Lung microvascular endothelial cell (primary cell): ENCODE measurements at regions not wholly inside any gene's neighbourhood (a gene's known extent, or its start where the extent isn't known, plus 50 kb on each side); places are given as distances from the start of the nearest gene placed in this dataset.

Source experiments
- DNase-seq, 2 donors: peaks; one replicate each; pipeline versions ENCODE4 v3.0.0 to v3.0.0-alpha.2; 2010; ENCODE audit warnings: low read depth in 2 of 2

- no peak for DNase-seq
These were observed 276.7 kb downstream of the DSEL start for GRCh38 chr18:67239826-67240225.

GRCh38 chr18:67232991-67233390, 283.5 kb downstream of the DSEL start:
- DNase-seq = no peak

- peak; percentile 85 to 91 for DNase-seq
These were observed 284.1 kb downstream of the DSEL start for GRCh38 chr18:67232406-67232805.

GRCh38 chr18:67222887-67223286, 293.6 kb downstream of the DSEL start:
- no peak for DNase-seq

- DNase-seq = peak in 1 of 2 donors; percentile 10
These were observed 296.7 kb downstream of the DSEL start for GRCh38 chr18:67219821-67220220.

GRCh38 chr18:67218556-67218955, 298.0 kb downstream of the DSEL start:
- DNase-seq = no peak

- DNase-seq = peak; percentile 69 to 83
These were observed 298.9 kb downstream of the DSEL start for GRCh38 chr18:67217551-67218166.

- DNase-seq = no peak
These were observed 299.7 kb downstream of the DSEL start for GRCh38 chr18:67216846-67217245.

- DNase-seq = no peak
These were observed 300.8 kb downstream of the DSEL start for GRCh38 chr18:67215686-67216085.

- DNase-seq = no peak
These were observed 304.9 kb downstream of the DSEL start for GRCh38 chr18:67211646-67212045.

GRCh38 chr18:67200665-67201064, 315.9 kb downstream of the DSEL start:
- DNase-seq = no peak

- DNase-seq = peak; percentile 62 to 78
These were observed 316.4 kb downstream of the DSEL start for GRCh38 chr18:67199993-67200617.

- DNase-seq = peak in 1 of 2 donors; percentile 44
These were observed 321.6 kb downstream of the DSEL start for GRCh38 chr18:67194886-67195285.

GRCh38 chr18:67192535-67192934, 324.0 kb downstream of the DSEL start:
- DNase-seq = no peak

- DNase-seq = no peak
These were observed 333.1 kb downstream of the DSEL start for GRCh38 chr18:67183398-67183797.

- no peak for DNase-seq
These were observed 336.8 kb downstream of the DSEL start for GRCh38 chr18:67179726-67180125.

GRCh38 chr18:67159662-67160061, 356.9 kb downstream of the DSEL start:
- DNase-seq = no peak

- DNase-seq = no peak
These were observed 361.5 kb downstream of the DSEL start for GRCh38 chr18:67154979-67155378.

GRCh38 chr18:67151366-67151765, 365.2 kb downstream of the DSEL start:
- DNase-seq = no peak

GRCh38 chr18:67145586-67146292, 370.8 kb downstream of the DSEL start:
- DNase-seq = no peak

- DNase-seq = no peak
These were observed 372.2 kb downstream of the DSEL start for GRCh38 chr18:67144329-67144728.

GRCh38 chr18:67143028-67143427, 373.5 kb downstream of the DSEL start:
- no peak for DNase-seq

- DNase-seq = no peak
These were observed 373.9 kb downstream of the DSEL start for GRCh38 chr18:67142604-67143003.
